ENCODE measurements at regions not wholly inside any gene's neighbourhood (a gene's known extent, or its start where the extent isn't known, plus 50 kb on each side); places are given as distances from the start of the nearest gene placed in this dataset.

- no peak for TF ChIP-seq CTCF (IDR thresholded peaks at IDR 0.05)
- TF ChIP-seq EP300 (IDR thresholded peaks at IDR 0.05): no peak
- TF ChIP-seq POLR2A (IDR thresholded peaks at IDR 0.05): no peak
These were observed 1279.1 kb upstream of the SORCS1 start for GRCh38 chr10:108443636-108444035.

Measured in tibial nerve (tissue), 4 donors.